ENCODE measurements at regions not wholly inside any gene's neighbourhood (a gene's known extent, or its start where the extent isn't known, plus 50 kb on each side); places are given as distances from the start of the nearest gene placed in this dataset.

- DNase-seq (ENCODE audit: low read depth) = no peak
Measured at GRCh38 chr5:158482125-158482524, 617.6 kb downstream of the EBF1 start.

GRCh38 chr5:158478139-158478538 lies 619.2 kb upstream of the CLINT1 start:
- DNase-seq (ENCODE audit: low read depth) = no peak

- DNase-seq (ENCODE audit: low read depth) = no peak
Measured at GRCh38 chr5:158477214-158477613, 618.3 kb upstream of the CLINT1 start.

GRCh38 chr5:158473016-158473635 lies 614.2 kb upstream of the CLINT1 start:
- no peak for DNase-seq (ENCODE audit: low read depth)

GRCh38 chr5:158471535-158471924 lies 612.6 kb upstream of the CLINT1 start:
- DNase-seq (ENCODE audit: low read depth) = no peak

GRCh38 chr5:158470764-158471534 lies 612.0 kb upstream of the CLINT1 start:
- no peak for DNase-seq (ENCODE audit: low read depth)

- DNase-seq (ENCODE audit: low read depth) = no peak
Measured at GRCh38 chr5:158468444-158468843, 609.5 kb upstream of the CLINT1 start.

DNA sequence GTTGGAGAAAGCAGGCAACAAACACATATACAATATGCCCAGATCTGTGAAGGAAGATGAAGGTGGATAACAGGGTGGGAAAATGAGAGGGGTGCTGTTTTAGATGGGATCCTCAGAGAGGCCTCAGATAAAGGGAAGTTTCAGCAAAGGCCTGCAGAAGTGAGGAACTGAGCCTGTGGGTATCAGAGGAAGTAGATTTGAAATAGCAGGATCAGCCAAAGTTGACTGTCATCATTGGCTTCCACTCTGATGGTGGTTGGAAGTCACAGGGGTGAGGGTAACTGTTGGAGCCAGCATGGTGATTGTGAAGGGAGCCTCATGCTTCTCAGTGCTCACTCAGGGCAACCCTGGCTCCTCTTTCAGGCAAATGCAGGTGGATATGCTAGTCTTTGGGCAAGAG lies 607.2 kb upstream of the CLINT1 start:
- DNase-seq (ENCODE audit: low read depth) = no peak

GRCh38 chr5:158465086-158465972 lies 606.4 kb upstream of the CLINT1 start:
- DNase-seq (ENCODE audit: low read depth) = no peak

DNA sequence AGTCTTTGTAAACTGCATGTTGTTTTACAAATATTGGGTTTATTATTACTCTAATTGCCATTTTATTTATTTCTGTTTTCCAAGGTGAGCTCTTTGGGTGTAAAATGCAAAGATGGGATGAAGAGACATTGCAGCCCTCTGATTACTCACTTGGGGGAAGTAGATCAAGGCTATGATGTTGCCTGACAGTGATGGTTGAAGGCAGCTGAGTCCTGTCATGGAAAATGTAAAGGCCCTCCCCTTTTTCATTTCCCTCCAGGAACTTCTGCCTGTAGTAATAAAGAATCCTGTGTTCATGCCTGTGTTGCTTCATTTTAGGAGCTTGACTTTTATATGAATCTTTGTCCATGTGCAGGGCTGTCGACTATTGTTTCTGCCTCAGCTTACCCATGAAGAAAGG lies 605.4 kb upstream of the CLINT1 start:
- DNase-seq (ENCODE audit: low read depth) = no peak

- no peak for DNase-seq (ENCODE audit: low read depth)
Measured at GRCh38 chr5:158463938-158464337, 605.0 kb upstream of the CLINT1 start.

DNA sequence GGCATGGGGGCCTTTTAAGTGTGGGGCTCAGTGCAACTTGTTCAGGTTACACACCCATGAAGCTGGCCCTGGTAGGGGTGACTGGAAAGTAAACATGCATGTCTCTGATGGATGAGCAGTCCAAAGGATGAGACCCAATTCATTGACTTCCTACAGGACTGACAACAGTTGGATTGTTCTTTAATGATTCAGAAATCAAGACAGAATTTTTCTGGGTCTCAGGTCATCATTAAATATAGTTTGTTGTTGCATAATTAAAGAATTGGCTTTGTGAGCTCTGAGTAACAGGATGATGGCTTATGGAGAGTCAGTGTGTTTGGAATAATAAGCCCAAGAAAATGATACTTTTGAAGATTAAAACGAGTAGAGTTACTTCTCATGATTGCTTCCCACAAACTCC lies 604.2 kb upstream of the CLINT1 start:
- DNase-seq (ENCODE audit: low read depth) = no peak

- no peak for DNase-seq (ENCODE audit: low read depth)
Measured at GRCh38 chr5:158462349-158463114, 603.6 kb upstream of the CLINT1 start.

- no peak for DNase-seq (ENCODE audit: low read depth)
Measured at GRCh38 chr5:158461240-158461854, 602.4 kb upstream of the CLINT1 start.

- DNase-seq (ENCODE audit: low read depth) = no peak
Measured at GRCh38 chr5:158458086-158458485, 599.1 kb upstream of the CLINT1 start.

DNA sequence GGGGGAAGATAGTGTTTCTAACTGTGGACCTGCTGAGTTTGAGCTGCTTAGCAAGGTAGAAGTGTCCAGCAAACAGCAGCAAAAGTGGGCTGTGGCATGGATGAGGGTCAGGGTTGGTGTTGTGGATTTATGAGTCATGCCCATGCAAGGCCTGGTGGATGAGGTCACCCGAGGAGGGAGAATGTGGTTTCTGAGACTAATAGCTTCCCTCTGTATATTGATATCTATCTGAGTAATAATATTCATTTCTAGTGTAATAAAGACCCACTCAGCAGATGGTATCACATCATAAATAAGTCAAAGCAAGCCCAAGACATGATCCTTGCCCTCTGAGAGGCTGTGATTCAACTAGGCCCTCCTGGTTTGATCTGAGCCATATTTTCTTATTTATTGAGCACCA lies 597.8 kb upstream of the CLINT1 start:
- peak; percentile 81 for DNase-seq (ENCODE audit: low read depth)

GRCh38 chr5:158456241-158456640 lies 597.3 kb upstream of the CLINT1 start:
- no peak for DNase-seq (ENCODE audit: low read depth)

DNA sequence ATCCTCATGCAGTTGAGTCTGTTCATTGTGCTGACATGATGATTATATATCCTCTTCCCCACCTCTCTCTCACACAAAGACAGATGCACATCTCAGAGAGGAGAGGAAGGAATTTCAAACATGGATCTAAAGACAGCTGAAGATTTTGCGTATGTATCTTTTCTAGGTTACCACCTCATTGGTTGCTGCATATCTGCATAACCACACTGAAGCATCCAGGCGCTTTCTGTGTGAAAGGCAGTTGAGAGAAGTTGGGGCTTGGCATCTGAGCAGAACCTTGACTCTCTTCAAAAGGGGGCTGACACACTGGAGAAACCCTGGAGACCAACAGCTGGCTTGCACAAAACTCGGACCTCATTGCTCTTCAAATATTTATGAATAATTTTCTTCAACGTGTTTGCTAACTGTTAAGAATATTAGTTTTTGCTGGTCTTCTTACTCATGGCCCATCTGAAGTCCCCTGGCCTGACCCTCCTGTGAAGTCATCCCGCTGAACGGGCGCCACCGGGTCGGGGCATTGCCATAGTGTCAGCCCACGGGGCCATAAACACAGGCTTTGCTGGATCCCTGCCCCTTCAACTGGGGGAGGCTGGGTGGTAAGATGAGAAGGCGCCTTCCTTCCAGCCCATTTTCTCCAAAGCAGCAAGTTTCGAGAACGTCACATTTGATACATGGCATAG lies 593.2 kb upstream of the CLINT1 start:
- DNase-seq (ENCODE audit: low read depth) = no peak

GRCh38 chr5:158451203-158451992 lies 592.5 kb upstream of the CLINT1 start:
- peak; percentile 40 for DNase-seq (ENCODE audit: low read depth)

- DNase-seq (ENCODE audit: low read depth) = no peak
Measured at GRCh38 chr5:158450751-158451171, 591.8 kb upstream of the CLINT1 start.
